H54 (cell line): ENCODE measurements at regions not wholly inside any gene's neighbourhood (a gene's known extent, or its start where the extent isn't known, plus 50 kb on each side); places are given as distances from the start of the nearest gene placed in this dataset.

ENCODE experiments used
- DNase-seq: peaks from one replicate; pipeline ENCODE4 v3.0.0; 2011; ENCODE audit warnings: low spot score, mixed read lengths; ENCODE audit not compliant: insufficient read length
- FAIRE-seq: peaks from 3 replicates; lab custom pipeline; 2011; peaks lifted over from hg19 to GRCh38; lab: Jason Lieb, UNC
- POLR2A ChIP-seq: IDR thresholded peaks from 2 replicates; pipeline ENCODE4 v1.6.1; 2011; ENCODE audit warnings: low read depth, mild to moderate bottlenecking, low read length

DNA sequence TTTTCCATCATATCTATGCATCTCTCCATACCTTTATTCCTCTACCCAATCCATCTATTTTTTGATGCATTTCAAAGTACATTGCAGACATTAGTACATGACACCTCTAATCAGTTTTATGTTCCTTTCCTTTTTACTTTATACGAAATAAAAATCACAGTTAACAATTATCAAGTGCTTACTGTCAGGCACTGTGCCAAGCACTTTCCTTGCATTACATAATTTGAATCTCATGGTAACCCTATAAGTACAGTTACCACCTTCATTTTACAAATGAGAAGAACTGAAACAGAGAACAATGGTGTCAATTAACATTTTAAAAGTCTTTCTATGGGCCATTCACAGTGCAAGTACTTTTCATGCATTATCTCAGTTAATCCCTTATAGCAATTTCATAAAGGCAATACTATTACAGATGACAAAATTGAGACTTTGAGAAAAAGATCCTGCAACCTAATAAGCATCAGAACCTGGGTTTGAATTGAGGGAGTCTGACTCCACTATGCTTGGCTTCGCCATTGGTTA is 544.4 kb upstream of the TNP1 start:
- no peak for TF ChIP-seq POLR2A
- no peak for FAIRE-seq
- no peak for DNase-seq

DNA sequence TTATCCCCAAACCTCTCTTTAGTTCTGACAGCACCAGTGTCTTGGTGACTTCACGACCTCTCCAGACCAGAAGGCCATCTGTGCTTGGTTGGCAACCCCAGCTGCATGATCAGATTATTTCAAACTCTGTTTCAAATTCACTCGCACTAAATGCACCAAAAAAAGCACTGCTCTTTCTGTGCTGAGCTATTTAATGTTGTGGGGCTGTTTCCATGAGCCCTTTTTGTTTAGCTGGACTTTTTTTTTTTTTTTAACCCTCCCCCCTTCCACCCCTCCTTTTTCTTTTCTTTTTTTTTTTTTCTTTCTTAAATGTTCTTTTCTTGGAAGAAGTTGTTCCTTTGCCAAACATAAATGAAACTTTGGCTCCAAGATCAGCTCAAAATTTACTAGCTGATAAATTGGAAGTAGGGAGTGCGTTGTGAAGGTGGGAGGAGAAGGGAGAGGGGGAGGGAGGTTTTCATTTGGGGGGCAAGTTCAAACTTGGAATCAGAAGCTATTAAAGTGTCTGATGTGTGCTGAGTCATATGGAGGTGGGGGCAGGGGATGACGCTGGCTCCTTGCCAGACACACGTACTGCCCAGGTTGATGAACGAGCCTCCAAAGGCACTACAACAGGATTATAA is 543.0 kb upstream of the TNP1 start:
- no peak for FAIRE-seq
- DNase-seq, result no peak
- TF ChIP-seq POLR2A, result no peak

DNA sequence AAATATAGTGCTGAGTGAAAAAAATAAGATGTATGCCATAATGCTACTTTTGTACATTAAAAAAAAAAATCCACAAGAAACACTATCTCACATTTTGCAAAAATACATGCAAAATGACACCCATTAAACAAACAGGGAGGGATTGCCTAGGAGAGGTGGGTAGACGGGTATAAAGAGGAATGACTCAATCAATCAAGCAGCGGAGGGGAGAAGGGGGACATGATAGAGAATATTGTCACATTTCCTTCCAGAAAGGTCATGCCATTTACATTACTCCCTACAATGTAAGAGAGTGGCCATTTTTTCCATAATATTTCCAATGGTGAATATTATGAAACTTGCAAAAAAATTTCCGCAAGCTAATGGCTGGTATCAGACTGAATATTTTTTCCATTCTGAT is 542.3 kb upstream of the TNP1 start:
- no peak for TF ChIP-seq POLR2A
- DNase-seq (no peak), FAIRE-seq (no peak)

DNA sequence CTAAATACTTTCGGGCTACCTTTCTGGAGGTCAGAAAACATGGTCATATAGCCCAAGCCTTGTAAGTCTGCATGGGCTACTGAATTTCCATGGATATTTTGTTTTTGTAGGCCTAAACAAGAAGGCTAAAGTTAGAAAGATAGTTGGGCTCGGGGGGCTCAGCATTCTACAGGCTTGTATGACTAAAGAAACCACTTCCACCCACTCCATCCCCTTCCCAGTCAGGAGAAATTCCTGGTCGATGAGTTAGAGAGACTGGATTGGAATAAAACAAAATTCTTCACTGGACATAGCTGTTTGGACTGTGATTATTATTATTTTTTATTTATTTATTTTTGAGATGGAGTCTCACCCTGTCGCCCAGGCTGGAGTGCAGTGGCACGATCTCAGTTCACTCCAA is 539.4 kb upstream of the TNP1 start:
- FAIRE-seq (no peak), DNase-seq (no peak)
- TF ChIP-seq POLR2A, result no peak

DNA sequence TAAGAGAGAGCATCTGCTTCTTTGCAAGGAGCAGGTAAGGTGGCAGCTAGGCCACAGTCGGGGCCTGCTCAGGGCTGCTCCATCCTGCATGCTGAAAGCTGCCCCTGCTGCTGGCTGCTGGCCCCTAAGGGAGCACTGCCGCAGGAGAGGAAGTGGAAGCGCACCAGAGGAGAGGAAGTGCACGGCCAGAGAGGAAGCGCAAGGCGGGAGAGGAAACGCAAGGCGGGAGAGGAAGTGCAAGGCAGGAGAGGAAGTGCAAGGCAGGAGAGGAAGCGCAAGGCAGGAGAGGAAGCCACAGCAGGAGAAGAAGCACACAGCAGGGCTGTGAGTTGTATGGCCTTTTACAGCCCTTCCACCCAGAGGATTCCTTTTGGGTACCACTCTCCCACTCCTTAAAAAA is 539.0 kb upstream of the TNP1 start:
- FAIRE-seq (no peak), DNase-seq (no peak)
- TF ChIP-seq POLR2A, result no peak

DNA sequence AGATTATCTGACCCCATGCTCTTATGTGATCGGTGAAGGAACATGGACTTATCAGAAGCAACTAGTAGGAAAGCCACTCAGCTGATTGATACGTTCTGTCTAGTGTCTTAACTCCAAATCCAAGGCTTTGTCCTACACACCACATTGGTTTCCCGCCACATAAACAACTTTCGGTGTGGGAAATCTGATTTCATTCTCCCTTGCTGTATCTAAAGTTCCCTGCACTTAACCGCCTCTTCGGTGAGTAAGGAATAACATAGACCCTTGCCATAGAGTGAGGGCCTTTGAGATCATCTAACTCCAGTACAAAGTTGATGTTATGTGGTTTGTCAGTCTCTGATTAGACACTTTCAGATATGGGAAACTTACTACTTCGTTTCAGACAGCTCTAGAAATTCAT is 538.2 kb upstream of the TNP1 start:
- FAIRE-seq, result no peak
- no peak for TF ChIP-seq POLR2A
- DNase-seq, result no peak

DNA sequence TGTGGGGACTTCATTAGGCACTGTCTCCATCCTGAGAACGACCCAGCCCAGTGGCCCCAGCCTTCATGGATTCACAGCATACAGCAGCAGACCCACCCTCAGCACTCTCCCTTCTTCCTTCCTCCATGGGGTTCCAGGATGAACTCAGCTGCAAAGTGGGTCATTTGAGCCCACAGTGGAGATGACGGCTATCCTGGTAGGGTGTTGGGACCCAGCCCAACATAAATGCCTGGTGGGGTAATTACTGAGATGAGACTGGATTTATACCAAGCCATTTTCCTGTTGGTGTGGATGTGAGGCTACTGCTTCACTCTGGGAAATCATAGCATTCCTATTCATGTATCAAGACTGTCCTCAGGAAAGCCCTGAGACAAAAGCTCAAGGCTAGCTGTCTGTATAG is 536.7 kb upstream of the TNP1 start:
- DNase-seq (no peak), FAIRE-seq (no peak)
- no peak for TF ChIP-seq POLR2A

DNA sequence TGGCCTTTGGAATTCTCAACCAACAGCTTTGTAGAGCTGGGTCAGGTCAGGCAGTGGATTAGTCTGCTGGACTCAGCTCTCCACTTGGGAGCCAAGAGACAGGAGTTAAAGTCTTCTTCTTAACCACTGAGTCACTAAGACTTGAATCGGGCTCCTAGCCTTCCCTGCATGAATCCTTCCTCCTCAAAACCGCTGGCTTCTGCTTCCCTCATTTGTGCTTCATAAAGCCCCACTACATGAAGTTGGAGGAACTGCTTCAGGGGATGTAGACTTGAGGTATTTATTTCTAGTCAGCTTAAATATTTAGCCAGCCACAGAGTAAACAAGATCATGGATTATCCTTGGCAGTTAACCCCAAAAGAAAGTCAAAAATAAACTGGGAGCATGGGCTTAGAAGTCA is 536.3 kb upstream of the TNP1 start:
- DNase-seq (no peak), FAIRE-seq (no peak)
- TF ChIP-seq POLR2A, result no peak

DNA sequence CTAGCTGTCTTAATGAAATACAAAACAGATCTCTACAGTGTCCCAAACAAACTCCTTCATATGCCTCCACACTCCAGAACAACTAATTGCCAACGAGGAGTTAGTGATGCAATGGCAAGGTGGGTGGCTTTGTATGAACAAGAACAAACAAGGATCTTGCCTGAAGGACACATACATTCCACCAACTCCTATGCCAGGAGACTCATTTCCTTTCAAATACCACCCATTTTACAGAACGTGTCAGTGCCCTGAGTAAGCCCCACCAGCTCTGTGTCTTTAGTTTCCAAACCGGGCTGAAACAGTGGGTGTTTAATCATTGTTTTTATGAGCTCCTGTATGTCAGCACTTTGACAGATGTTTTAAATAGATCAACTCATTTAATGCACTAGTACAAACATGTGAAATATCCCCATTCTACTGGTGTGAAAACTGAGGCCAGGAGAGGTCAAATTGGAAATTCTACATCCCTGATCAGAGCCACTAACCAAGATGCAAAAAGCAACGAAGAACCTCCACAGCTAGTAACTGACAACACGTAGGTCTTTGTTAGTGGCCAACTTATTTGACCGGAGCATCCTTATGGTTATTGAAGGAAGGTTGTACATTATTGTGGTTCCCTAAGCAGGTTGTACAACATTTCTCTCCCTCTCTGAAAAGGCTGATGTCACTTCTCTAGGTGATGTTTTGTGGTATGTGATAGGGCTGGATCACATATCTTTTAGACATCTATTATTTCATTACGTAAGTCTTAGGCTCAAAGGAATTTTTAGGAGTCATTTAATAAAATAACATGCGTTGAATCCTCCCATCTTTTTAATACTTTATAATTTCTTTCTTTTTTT is 534.9 kb upstream of the TNP1 start:
- DNase-seq, result no peak

DNA sequence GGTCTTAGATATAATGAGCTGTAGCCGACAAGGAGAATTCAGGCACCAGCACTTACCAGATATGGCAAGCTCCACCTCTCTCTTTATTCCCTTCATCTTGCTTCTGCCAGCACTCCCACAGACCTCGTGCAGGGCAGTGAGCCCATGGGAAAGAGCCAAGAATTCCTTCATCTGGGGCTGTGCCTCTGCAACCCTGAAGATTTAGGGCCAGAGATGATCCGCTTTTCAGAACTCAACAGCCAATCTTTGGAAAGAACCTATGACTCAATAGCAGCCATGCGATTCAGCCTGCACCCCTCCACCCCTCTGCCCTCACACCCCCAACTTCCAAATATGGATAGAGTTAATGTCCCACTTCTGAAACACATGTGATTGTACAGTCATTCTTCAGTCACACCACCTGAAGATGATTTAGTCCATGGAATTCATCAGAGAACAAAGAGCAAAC is 533.7 kb upstream of the TNP1 start:
- no peak for TF ChIP-seq POLR2A
- FAIRE-seq (no peak), DNase-seq (no peak)

More for the DNA sequence above, 534.9 kb upstream of the TNP1 start:
- TF ChIP-seq POLR2A, result no peak
- FAIRE-seq, result no peak

DNA sequence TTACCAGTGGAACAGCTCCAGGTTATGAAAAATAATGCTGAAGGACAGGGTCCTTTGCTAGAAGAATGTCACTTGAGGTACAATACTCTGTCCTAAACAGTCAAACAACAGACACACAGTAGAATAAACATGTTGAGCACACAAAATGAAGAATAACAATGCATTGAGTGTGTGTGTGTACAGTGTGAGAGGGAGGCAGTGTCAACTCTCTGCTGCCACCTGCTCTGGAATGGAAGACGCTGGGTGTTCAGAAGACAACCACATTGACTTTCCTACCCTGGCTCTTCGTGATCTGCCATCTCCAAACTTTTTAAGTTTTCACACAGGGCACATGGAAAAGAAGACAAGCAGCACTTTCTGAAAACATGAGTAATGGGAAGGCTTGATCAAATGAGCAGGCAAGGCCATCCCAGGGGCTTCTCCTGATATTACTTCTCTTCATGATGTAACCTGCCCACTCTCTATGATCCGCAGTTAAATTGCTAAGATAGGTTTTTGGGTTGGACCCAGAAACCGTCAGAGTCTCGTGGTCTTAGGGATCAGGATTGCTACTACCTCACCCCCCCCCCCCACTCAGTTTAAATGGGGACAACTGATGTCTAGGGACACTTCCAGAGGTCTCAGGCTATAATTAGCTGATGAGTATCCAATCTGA is 533.2 kb upstream of the TNP1 start:
- FAIRE-seq, result no peak
- DNase-seq, result no peak
- TF ChIP-seq POLR2A, result no peak

DNA sequence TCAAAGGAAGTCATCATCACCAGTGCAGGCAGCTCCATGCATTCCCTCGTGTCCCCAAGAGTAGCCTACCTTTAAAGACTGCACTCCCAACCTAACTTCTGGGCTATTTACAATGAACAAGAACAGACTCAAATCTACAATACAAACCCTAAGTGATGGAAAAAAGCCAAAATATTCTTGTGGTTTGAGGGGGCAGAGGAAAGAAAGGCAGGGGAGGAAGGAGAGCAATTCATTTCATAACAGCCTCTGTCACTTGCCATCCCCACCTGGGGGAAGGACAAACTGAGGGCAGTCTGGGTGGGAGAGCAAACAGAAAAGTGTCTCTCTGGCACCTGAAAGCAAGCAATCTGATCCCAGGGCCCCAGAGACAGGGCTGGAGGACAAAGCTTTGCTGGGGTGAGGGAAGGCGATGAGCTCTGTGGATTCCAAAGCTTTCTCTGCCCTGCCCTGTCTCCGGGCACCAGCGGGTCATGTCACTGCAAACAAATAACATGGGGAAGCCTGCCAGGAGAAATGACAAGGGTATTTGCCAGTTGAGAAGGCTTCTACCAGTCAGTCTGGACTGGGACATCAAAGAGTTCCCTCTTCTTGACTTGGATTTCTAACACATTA is 528.0 kb upstream of the TNP1 start:
- FAIRE-seq (no peak), DNase-seq (no peak)
- no peak for TF ChIP-seq POLR2A

DNA sequence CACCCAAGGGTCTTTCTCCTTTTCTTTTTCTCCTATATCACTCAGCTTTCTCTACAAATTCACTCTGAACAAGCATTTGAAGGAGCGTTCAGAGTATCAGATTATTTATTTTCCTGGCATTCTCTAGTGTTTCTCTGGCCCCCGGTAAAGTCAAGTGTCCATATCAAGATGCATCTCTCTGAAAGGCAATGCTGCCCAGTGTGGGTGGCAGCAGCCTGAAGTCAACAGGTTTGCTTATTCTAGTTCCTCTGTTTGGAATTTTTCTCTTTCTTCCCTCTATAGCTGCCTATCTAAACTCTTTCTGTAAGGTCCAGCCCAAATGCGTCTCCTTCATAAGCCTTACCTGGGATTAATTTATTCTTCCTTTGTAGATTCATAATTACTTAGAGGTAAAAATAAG is 526.2 kb upstream of the TNP1 start:
- DNase-seq (no peak), FAIRE-seq (no peak)
- TF ChIP-seq POLR2A, result no peak

DNA sequence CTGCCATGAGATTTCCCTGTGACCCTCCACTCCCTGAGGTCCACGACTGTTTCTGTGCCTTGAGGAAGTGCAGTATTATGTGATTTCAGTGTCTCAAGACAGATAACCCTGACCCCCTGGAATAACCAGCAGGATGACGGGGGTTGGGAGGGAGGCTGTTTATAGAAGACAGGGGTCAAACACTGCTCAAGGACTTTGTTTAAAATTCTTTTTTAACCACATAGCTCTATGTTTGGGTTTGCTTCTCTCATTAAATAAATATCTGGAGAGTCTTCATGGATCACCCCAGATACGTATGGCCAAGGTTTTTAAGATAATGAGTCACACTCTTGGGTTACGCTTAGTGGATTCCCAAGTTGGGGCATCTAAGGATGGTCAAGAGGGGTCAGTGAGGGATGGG is 523.8 kb upstream of the TNP1 start:
- no peak for TF ChIP-seq POLR2A
- DNase-seq, result no peak
- FAIRE-seq, result no peak
